HG03108 (cell line): ENCODE measurements at regions not wholly inside any gene's neighbourhood (a gene's known extent, or its start where the extent isn't known, plus 50 kb on each side); places are given as distances from the start of the nearest gene placed in this dataset.

ENCODE experiments used
- ATAC-seq: cut with Tn5 transposase; IDR thresholded peaks from one replicate; pipeline ENCODE4 v1.9.1; 2021; ENCODE audit warnings: moderate library complexity; ENCODE audit not compliant: unreplicated experiment

GRCh38 chr7:12741951-12742575 is 54.6 kb downstream of the ARL4A start:
- ATAC-seq, result no peak

- ATAC-seq, result no peak
Observed at GRCh38 chr7:12746211-12746610, 58.8 kb downstream of the ARL4A start.

DNA sequence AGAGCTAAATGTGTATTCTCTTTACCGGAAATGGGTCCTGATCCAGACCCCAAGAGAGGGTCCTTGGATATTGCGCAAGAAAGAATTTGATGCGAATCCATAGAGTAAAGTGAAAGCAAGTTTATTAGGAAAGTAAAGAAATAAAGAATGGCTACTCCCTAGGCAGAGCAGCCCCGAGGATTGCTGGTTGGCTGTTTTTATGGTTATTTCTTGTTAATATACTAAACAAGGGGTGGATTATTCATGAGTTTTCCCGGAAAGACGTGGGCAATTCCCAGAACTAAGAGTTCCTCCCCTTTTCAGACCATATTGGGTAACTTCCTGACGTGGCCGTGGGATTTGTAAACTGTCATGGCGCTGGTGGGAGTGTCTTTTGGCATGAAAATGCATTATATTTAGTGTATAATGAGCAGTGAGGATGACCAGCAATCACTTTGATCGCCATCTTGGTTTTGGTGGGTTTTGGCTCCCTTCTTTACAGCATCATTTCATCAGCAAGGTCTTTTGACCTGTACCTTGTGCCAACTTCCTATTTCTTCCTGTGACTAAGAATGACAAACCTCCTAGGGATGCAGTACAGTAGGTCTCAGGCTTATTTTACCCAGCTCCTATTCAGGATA is 60.4 kb downstream of the ARL4A start:
- ATAC-seq, result no peak

DNA sequence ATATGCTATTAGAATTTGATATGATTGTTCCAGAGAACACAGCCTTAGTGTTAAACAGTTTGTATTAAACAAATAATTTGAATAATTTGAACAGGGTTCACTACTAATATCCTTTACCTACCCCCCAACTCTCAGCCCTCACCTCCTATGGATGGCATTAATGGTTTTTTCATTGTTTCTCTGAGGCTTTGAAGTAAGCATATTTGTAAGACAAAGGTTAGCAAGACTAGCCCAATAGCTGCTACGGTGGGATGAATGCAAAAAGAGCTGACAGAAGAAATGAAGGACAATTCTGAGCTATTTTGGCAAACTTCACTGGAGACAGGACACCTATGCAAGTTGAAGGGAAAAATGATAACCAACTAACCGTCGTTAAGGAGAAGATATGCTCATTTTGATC is 61.6 kb downstream of the ARL4A start:
- no peak for ATAC-seq

DNA sequence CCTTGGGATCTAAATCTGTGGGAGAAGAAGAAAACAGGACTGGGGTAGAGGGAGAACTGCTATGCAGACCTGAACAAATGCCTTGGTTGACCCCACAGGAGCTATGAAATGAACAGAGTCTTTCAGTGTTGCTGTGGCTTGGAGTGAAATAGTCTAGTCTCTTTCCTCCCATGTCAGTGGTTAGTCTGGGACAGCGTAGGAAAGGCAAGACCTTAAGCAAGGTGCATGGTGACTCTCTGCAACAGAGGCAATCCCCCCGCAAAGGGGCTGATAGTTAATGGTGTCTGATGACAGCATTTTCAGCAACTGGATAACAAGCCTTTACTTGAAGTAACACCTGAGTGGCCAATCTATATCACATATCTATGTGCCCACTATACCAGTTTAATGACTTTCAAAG is 62.3 kb downstream of the ARL4A start:
- ATAC-seq, result no peak

DNA sequence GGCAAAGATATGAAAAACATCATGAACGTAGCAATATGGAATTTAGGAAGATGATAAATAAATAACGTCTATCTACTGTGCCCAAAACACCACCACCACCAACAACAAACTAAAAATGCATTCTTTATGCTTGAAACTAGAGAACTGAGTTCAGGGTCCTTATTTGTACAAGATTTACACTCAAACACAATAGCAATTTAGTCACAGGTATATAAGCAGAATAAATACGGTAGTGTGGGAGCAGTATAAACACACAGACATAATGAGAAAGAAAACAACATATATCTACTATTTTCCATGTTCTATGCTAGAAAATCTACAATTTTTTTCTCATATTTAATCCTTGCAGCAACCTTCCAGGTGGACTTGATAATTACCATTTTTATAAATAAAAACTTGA is 64.3 kb downstream of the ARL4A start:
- ATAC-seq, result no peak

DNA sequence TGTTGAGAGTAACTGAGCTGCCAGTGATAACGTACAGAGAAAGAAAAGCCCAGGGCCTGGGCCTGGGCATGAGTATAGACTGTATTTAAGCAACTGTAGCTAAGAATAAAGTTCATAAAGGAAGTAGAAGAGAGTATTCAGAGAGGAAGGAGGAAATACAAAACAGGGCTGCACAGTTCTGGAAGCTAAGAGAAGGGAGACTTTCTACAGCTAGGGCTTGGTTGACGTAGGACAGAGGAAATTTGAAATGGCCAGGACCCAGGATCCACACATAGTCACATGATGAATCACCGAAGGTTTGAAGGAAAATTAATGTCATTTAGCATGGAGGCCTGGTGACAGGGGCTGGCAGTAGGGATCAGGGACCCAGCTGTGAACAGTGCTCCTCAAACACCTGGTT is 66.7 kb downstream of the ARL4A start:
- no peak for ATAC-seq

DNA sequence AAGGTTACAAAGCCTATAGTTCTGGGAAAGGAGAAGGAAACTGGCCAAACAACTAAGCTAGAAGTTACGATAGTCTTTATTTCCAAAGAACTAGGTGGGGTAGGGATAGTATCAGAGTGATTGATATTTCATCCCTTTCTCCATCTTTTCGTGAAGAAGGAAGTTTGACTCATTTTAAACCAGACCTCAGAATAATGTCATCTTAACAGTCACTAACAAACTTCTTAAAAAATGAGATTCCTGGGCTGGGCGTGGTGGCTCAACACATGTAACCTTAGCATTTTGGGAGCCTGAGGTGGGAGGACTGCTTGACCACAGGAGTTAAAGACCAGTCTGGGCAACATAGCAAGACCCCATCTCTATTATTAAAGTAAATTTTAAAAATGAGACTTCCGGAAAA is 69.4 kb downstream of the ARL4A start:
- ATAC-seq, result no peak

DNA sequence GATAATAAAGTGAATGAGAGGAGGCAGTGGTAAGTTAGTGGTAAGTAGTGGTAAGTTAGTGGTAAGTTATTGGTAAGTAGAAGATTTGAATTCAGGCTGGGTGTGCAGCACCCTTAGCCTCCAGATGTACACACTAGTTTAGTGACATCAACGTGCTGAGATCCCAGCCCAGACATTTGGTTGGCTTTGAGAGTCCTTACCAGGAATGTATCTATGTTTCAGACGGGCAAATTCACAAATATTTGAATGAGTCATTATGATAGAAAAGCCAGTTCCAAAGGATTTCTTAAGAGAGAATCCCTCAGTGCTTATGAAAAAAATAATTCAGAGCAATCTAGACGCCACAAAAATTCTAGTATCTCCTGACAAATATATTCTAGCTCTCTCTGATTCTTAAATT is 70.0 kb downstream of the ARL4A start:
- ATAC-seq, result no peak

DNA sequence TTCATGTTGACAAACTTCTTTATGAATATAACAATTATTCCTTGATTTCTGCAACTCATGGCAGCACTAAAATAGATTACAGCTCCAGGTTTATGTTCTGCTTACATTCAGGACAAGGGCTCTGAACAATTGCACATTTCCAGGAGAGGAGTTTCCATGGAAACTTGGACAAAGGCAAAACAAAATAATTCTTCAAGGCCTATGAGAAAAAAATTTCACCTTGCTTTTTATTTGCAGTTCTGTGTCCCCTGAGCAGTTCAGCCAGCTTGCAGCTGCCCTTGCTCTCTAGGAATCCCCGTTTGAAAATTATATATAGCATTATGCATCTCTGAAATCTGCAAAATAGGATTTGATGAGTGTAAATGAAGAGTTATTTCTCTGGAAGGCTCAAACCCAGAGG is 71.7 kb downstream of the ARL4A start:
- ATAC-seq, result no peak

GRCh38 chr7:12761111-12761510 is 73.7 kb downstream of the ARL4A start:
- ATAC-seq, result no peak

DNA sequence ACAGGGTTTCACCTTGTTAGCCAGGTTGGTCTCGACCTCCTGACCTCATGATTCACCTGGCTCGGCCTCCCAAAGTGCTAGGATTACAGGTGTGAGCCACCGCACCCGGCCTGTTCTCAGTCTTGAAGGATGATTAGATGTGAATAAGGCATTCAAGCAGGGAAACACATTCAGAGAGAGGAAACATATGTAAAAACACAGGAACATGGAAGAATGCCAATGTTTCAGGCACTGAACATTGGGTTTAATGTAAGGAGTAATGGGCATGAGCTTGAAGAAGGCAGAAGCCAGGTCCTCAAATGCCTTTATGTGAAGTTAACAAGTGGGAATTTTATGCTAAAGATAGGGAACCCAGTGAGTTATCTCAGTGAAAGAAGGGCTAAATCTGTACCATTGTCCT is 74.3 kb downstream of the ARL4A start:
- ATAC-seq, result no peak

DNA sequence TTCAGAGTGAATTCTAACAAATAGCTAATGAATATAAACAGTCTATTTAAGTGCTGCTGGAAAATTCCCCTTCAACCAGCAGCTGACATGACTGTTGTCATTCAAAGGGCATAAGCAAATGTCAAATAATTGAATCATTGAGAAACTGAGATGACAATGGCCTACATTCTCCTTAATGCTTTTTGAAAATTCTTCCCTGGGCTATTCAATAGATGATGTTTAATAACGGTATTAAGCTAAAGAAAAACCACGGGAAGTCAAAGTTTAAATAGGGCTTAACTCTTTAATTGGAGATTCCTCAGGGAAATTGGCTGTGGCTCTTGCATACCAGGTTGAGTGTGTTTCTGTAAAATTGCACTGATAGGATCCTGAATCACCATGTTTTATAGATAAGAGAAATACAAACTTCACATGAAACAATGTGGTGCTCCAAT is 77.0 kb downstream of the ARL4A start:
- ATAC-seq, result no peak

DNA sequence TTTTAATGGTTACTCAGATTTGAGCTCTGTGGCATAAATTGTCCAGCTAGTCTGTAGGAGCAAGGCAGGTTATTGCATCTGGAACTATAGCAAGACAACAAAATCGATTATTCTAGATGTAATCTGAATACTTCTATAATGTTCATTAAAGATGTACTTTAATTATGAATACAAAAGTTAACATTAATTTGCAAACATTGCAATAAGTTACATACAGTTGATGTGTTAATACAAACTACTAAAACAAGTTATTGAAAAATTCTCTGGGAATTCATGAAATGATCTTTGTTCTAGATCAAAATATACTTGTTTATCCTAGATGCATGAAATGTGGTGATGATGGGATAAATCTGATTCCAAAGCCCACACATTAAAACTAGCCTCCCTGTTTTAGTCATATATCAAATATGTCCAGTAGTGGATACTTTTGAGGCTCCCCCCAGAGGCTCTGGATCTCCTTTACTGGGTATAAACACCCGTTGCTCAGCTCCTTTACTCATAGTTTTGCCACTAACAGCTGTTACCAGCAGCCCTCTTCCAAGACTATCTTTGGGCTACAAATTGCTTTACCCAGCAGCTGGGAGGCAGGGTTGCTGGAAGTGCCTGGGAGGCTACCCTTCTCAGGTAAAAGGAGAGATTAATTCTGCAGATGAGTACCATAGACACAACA is 78.1 kb downstream of the ARL4A start:
- no peak for ATAC-seq

DNA sequence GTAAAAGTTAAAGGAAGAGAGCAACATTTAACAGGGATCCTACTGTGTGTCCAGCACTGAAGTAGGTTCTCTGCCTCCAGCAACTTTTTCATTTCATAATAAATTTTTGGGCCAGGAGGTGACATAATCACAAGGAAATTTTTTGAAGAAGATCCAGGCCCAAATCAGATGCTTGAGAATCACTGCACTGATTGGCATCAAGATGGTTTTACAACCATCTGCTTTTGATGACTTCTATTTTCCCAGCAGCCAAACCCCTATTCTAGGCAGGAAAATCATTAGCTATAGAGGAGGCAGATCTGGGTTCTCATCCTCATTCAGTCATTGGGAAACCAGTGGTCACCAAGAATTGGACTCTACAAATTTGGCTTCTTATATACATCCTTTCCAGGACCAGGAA is 79.0 kb downstream of the ARL4A start:
- no peak for ATAC-seq

DNA sequence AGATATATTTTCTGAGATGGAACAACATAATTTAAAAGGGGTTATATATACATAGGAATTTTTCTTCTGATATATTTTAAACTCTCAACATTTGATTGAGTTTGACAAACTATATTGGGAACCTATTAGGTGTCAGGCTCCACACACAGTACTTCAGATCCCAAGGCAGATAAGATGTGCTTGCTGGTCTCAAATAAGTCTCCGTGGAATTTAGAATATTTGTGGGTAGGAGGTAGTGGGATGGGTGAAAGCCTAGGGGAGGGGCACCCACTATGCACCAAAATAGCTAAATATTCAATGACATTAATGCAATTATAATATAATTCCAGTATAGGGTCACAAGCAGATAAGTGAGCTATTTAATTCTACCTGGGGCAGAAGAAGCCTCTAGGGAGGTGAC is 81.5 kb downstream of the ARL4A start:
- no peak for ATAC-seq

GRCh38 chr7:12769444-12769843 is 82.0 kb downstream of the ARL4A start:
- ATAC-seq, result no peak

DNA sequence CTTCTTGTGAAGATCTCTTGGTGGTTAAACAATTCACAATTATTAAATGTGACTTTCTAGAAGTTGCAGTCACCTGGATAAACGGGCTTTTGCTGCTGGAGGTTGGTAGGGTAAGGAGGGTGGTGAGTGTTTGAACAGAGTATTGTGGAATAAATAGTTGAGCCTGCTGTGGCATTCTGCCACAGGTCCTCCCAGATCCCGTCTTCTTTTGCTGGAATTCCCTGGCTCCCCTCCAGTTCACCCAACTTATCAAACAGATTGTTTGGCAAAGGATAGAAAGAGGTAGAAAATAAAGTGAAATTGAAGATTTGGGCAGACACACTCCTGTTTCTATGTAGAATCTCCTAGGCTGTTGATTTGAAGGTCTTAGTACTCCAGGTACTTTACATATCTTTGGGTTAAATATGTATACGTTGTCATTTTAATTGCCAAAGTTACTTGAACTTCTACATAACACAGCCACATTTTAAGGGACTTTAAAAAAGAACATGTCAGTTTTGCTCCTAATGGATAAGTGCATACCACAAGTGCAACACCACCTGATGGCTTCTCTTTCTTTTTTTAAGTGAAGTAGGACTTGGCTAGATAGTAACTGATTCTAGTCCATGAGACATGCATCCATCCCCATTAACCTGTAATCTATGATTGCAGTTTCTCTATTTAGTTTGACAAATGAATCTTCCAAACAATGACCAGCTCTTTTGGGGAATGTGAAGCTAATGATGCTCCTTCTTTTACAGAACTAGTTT is 83.0 kb downstream of the ARL4A start:
- no peak for ATAC-seq

GRCh38 chr7:12771378-12771877 is 84.0 kb downstream of the ARL4A start:
- ATAC-seq, result no peak

DNA sequence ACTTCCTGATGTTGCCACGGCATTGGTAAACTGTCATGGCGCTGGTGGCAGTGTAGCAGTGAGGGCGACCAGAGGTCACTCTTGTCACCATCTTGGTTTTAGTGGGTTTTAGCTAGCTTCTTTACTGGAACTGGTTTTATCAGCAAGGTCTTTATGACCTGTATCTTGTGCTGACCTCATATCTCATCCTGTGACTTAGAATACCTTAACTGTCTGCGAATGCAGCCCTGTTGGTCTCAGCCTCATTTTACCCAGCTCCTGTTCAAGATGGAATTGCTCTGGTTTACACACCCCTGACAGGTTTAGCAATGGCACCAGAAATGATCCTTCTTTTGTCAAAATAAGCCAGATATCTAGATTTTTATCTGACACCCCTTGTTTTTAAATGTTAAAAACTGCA is 85.3 kb downstream of the ARL4A start:
- ATAC-seq, result no peak

DNA sequence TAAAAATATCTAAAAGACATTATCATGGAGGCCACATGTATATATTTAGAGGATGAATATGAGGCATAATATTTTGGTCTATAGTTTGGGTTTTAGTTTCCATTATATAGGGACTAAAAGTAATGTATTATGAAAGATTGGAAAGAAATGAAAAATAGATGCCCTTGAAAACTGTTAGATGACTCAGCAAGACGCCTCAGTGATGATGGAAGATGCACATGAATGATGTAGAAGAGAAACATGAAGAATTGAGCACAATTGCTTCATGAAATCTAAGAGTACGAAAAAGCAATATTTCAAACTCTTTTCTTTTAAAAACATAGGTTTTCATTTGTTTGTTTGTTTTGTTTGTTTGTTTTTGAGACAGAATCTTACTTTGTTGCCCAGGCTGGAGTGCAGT is 89.8 kb downstream of the ARL4A start:
- no peak for ATAC-seq

GRCh38 chr7:12779947-12780346 is 92.5 kb downstream of the ARL4A start:
- ATAC-seq, result no peak
